SK-N-SH (cell line): ENCODE measurements at regions not wholly inside any gene's neighbourhood (a gene's known extent, or its start where the extent isn't known, plus 50 kb on each side); places are given as distances from the start of the nearest gene placed in this dataset.

Experiments used
- CTCF ChIA-PET: fragments of 300-600, 350-600 bp; formaldehyde crosslinking; extraction: SDS; loops from one replicate; lab custom pipeline; 2021; lab: Yijun Ruan, JAX
- POLR2A ChIA-PET: fragments of 350-600 bp; sonication (Branson Sonifier 250); formaldehyde crosslinking; extraction: SDS; loops from one replicate; lab custom pipeline; 2020; ENCODE audit warnings: antibody characterized with exemption, inconsistent platforms; lab: Yijun Ruan, JAX
- DNase-seq: peaks from one replicate; pipeline ENCODE4 v3.0.0; 2012
- H2AFZ ChIP-seq: fragments of 200-600 bp; sonication (generic); 2 replicates; pipeline ENCODE4 v1.8.1; 2016; ENCODE audit warnings: antibody characterized with exemption, mild to moderate bottlenecking, low read depth
- H3F3A ChIP-seq: fragments of 200-600 bp; sonication (generic); replicated peaks from 2 replicates; pipeline ENCODE3; 2016; ENCODE audit warnings: antibody characterized with exemption, mild to moderate bottlenecking; ENCODE audit not compliant: insufficient read depth
- H3K27ac ChIP-seq, 2 experiments: fragments of 200-500 bp in 1 of 2; fragments of 200-600 bp in 1 of 2; sonication (Bioruptor generic) in 1 of 2; sonication (generic), shearing (Covaris generic) in 1 of 2; 2 replicates each; pipeline versions ENCODE4 v1.5.1 to v1.6.1; 2014 to 2016; ENCODE audit warnings: low read depth in 2 of 2, inconsistent platforms in 1 of 2, low read length in 1 of 2, mild to moderate bottlenecking in 1 of 2, mixed read lengths in 1 of 2
- H3K27me3 ChIP-seq: fragments of 200-600 bp; sonication (generic), shearing (Covaris generic); 2 replicates; pipeline ENCODE4 v1.6.1; 2016; ENCODE audit warnings: mixed run types; ENCODE audit not compliant: insufficient read depth
- H3K36me3 ChIP-seq, 2 experiments: fragments of 200-500 bp in 1 of 2; fragments of 200-600 bp in 1 of 2; sonication (Bioruptor generic) in 1 of 2; sonication (generic) in 1 of 2; replicated peaks in 1 of 2; 2 replicates each; pipeline versions ENCODE3 to v1.5.1; 2014 to 2016; ENCODE audit warnings: low read length in 1 of 2, mild to moderate bottlenecking in 1 of 2; ENCODE audit not compliant: insufficient read depth in 2 of 2, control insufficient read depth in 1 of 2
- H3K4me1 ChIP-seq, 2 experiments: fragments of 200-500 bp in 1 of 2; fragments of 200-600 bp in 1 of 2; sonication (Bioruptor generic) in 1 of 2; sonication (generic), shearing (Covaris generic) in 1 of 2; 2 replicates each; pipeline versions ENCODE4 v1.5.1 to v1.6.1; 2014 to 2016; ENCODE audit warnings: low read depth in 1 of 2, low read length in 1 of 2, mixed run types in 1 of 2; ENCODE audit not compliant: insufficient read depth in 2 of 2, control insufficient read depth in 1 of 2
- H3K4me2 ChIP-seq: fragments of 200-600 bp; sonication (generic), shearing (Covaris generic); 2 replicates; pipeline ENCODE4 v1.6.1; 2017; ENCODE audit warnings: mixed run types
- H3K4me3 ChIP-seq, 2 experiments: fragments of 200-500 bp in 1 of 2; fragments of 200-600 bp in 1 of 2; sonication (Bioruptor generic) in 1 of 2; sonication (generic), shearing (Covaris generic) in 1 of 2; 2 replicates each; pipeline versions ENCODE4 v1.5.1 to v1.8.1; 2014 to 2016; ENCODE audit warnings: low read depth in 2 of 2, inconsistent platforms in 1 of 2, low read length in 1 of 2, mild to moderate bottlenecking in 1 of 2, mixed read lengths in 1 of 2, moderate library complexity in 1 of 2
- H3K79me2 ChIP-seq: fragments of 200-600 bp; sonication (generic); 2 replicates; pipeline ENCODE4 v1.8.1; 2017; ENCODE audit warnings: mild to moderate bottlenecking; ENCODE audit not compliant: insufficient read depth
- H3K9ac ChIP-seq: fragments of 200-600 bp; sonication (generic); 2 replicates; pipeline ENCODE4 v1.6.1; 2017; ENCODE audit warnings: mixed run types
- H3K9me2 ChIP-seq: fragments of 200-600 bp; sonication (generic); 2 replicates; pipeline ENCODE4 v1.6.1; 2017; ENCODE audit warnings: mixed run types
- H3K9me3 ChIP-seq: fragments of 200-600 bp; sonication (generic); 2 replicates; pipeline ENCODE4 v1.6.1; 2017; ENCODE audit warnings: mixed run types, mild to moderate bottlenecking, moderate library complexity
- H4K20me1 ChIP-seq: fragments of 200-600 bp; sonication (generic); 2 replicates; pipeline ENCODE4 v1.6.1; 2017; ENCODE audit warnings: mild to moderate bottlenecking, mixed run types; ENCODE audit not compliant: insufficient read depth
- ELF1 ChIP-seq: IDR thresholded peaks from 2 replicates; pipeline ENCODE4 v1.4.0; 2012
- EP300 ChIP-seq, 2 experiments: IDR thresholded peaks; 2 replicates each; pipeline versions ENCODE4 v1.4.0 to v1.6.1; 2012; ENCODE audit warnings: borderline replicate concordance in 1 of 2, low read depth in 1 of 2, low read length in 1 of 2
- FOXJ3 ChIP-seq: sonication (generic); formaldehyde crosslinking; IDR thresholded peaks from 2 replicates; pipeline ENCODE4 v1.5.1; 2020; ENCODE audit warnings: mild to moderate bottlenecking, missing genetic modification reagents
- GABPA ChIP-seq: IDR thresholded peaks from 2 replicates; pipeline ENCODE4 v1.4.0; 2012; ENCODE audit warnings: low read depth, mild to moderate bottlenecking
- JUND ChIP-seq: IDR thresholded peaks from 2 replicates; pipeline ENCODE4 v1.4.0; 2012
- MEF2A ChIP-seq: IDR thresholded peaks from 2 replicates; pipeline ENCODE4 v1.4.0; 2012; ENCODE audit warnings: low read depth, borderline replicate concordance
- MXI1 ChIP-seq: IDR thresholded peaks from 2 replicates; pipeline ENCODE4 v1.6.1; 2012; ENCODE audit warnings: mild to moderate bottlenecking, low read depth, low read length, improper control_type of control experiment
- NRF1 ChIP-seq: IDR thresholded peaks from 2 replicates; pipeline ENCODE4 v1.6.1; 2012; ENCODE audit warnings: low read depth, mild to moderate bottlenecking, low read length
- RCOR1 ChIP-seq: fragments of 150-350 bp; IDR thresholded peaks from 2 replicates; pipeline ENCODE4 v1.6.1; 2017; ENCODE audit warnings: antibody characterized with exemption, low read length
- RFX5 ChIP-seq: IDR thresholded peaks from 2 replicates; pipeline ENCODE4 v1.6.1; 2012; ENCODE audit warnings: mild to moderate bottlenecking, improper control_type of control experiment, low read length
- SMC3 ChIP-seq: IDR thresholded peaks from 2 replicates; pipeline ENCODE4 v1.6.1; 2012; ENCODE audit warnings: low read depth, low read length, improper control_type of control experiment
- TCF12 ChIP-seq: IDR thresholded peaks from 2 replicates; pipeline ENCODE4 v1.4.0; 2012
- YY1 ChIP-seq: IDR thresholded peaks from 2 replicates; pipeline ENCODE4 v1.4.0; 2012; ENCODE audit warnings: low read depth, mild to moderate bottlenecking
- WGBS: methylation state at CpG from one replicate; pipeline ENCODE4 v1.1.6; 2017; ENCODE audit warnings: low lambda C conversion rate; 5-methylcytosine and 5-hydroxymethylcytosine counted together
- TF ChIP-seq, protein P1 (sequence below): IDR thresholded peaks from 2 replicates; pipeline ENCODE4; 2012
- TF ChIP-seq, protein P2 (sequence below): fragments of 150-350 bp; IDR thresholded peaks from 2 replicates; pipeline ENCODE4 v1.6.1; 2017; ENCODE audit warnings: antibody characterized with exemption, low read length, low read depth, borderline replicate concordance
- TF ChIP-seq, protein P3 (sequence below): IDR thresholded peaks from 2 replicates; pipeline ENCODE4 v1.4.0; 2012; ENCODE audit warnings: low read depth, borderline replicate concordance

DNA sequence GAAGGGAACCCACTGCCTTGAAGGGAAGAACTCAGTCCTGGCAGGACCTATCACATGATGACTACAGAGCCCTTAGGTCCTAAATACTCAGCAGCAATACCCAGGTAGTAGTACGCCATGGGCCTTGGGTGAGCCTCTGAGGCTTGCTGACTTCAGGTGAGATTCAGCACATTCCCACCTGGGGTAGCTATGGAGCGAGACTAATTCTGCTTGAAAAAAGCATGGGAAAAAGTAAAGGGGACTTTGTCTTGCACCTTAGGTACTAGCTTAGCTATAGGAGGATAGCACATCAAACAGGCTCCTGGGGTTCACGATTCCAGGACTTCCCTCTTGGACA, 98.2 kb upstream of the MEOX2 start (continued):
- TF ChIP-seq, protein P1, sequence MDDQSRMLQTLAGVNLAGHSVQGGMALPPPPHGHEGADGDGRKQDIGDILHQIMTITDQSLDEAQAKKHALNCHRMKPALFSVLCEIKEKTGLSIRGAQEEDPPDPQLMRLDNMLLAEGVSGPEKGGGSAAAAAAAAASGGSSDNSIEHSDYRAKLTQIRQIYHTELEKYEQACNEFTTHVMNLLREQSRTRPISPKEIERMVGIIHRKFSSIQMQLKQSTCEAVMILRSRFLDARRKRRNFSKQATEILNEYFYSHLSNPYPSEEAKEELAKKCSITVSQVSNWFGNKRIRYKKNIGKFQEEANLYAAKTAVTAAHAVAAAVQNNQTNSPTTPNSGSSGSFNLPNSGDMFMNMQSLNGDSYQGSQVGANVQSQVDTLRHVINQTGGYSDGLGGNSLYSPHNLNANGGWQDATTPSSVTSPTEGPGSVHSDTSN: no peak
- TF ChIP-seq EP300 (IDR thresholded peaks at IDR 0.05; ENCODE audit: borderline replicate concordance in 1 of 2, low read depth in 1 of 2, low read length in 1 of 2) (no peak), ELF1 (no peak), RFX5 (no peak)
- TF ChIP-seq, protein P2, sequence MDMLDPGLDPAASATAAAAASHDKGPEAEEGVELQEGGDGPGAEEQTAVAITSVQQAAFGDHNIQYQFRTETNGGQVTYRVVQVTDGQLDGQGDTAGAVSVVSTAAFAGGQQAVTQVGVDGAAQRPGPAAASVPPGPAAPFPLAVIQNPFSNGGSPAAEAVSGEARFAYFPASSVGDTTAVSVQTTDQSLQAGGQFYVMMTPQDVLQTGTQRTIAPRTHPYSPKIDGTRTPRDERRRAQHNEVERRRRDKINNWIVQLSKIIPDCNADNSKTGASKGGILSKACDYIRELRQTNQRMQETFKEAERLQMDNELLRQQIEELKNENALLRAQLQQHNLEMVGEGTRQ: no peak

DNA sequence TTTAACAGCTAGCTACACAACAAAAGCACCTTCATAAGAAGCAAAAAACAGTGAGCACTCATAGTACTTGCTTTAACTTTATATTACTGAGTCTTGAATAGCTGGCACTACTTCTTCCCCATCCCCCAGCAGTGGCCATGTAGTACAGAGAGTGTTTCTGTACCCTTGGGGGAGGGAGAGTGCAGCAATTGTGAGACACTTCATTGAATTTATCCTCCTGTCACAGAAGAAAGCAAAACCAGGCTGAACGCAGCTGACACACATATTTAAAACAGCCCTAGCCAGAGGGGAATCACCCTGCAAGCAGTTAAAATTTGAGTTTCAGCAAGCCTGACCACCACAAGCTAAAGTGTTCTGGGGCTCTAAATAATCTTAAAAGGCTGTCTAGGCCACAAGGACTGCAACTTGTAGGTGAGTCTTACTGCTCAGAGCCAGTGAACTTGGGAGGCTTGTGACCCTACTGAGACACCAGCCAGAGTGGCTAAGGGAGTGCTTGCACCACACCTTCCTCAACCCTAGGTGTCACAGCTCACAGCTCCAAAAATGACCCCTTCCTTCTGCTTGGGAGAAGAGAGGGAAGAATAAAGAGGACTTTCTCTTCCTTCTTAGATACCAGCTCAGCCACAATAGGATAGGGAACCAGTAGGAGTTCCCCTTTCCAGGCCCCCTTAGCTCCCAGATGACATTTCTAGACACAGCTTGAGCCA, 97.7 kb upstream of the MEOX2 start:
- no peak for DNase-seq
- H3K27me3 ChIP-seq: no peaks in the 10 kb centered on the region
- no peak overlapping the region for H3K9ac ChIP-seq
- TF ChIP-seq, protein P1: no peak
- TF ChIP-seq, protein P3, sequence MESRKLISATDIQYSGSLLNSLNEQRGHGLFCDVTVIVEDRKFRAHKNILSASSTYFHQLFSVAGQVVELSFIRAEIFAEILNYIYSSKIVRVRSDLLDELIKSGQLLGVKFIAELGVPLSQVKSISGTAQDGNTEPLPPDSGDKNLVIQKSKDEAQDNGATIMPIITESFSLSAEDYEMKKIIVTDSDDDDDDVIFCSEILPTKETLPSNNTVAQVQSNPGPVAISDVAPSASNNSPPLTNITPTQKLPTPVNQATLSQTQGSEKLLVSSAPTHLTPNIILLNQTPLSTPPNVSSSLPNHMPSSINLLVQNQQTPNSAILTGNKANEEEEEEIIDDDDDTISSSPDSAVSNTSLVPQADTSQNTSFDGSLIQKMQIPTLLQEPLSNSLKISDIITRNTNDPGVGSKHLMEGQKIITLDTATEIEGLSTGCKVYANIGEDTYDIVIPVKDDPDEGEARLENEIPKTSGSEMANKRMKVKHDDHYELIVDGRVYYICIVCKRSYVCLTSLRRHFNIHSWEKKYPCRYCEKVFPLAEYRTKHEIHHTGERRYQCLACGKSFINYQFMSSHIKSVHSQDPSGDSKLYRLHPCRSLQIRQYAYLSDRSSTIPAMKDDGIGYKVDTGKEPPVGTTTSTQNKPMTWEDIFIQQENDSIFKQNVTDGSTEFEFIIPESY: no peak
- TF ChIP-seq GABPA (no peak), JUND (no peak), MXI1 (no peak), MEF2A (no peak), RCOR1 (no peak), YY1 (no peak), TCF12 (no peak), EP300 (IDR thresholded peaks at IDR 0.05; ENCODE audit: borderline replicate concordance in 1 of 2, low read depth in 1 of 2, low read length in 1 of 2) (no peak), FOXJ3 (no peak), SMC3 (no peak), NRF1 (no peak)
- TF ChIP-seq, all 33 proteins: peak for 0
- no peaks in the 10 kb centered on the region for H3K9me2 ChIP-seq
- 6% methylated on average over 1 of the region's 1 CpG for WGBS
- H3K4me2 ChIP-seq: no peak overlapping the region
- no peak overlapping the region for H3K27ac ChIP-seq
- H4K20me1 ChIP-seq: no peaks in the 10 kb centered on the region
- no peak overlapping the region for H3K4me3 ChIP-seq
- no peaks in the 10 kb centered on the region for H3K4me1 ChIP-seq
- CTCF ChIA-PET: interaction anchor here (1.3 kb wide), 1 partner anchor 63 kb away, joined by 4 read pairs; no protein-coding TSS in a partner anchor
- no peaks in the 10 kb centered on the region for H3F3A ChIP-seq
- no peaks in the 10 kb centered on the region for H3K9me3 ChIP-seq
- H2AFZ ChIP-seq: no peak overlapping the region
- H3K79me2 ChIP-seq: no peaks in the 10 kb centered on the region
- POLR2A ChIA-PET: no interaction called here
- no peaks in the 10 kb centered on the region for H3K36me3 ChIP-seq
